Prostate gland (tissue), 2 donors: ENCODE measurements at regions not wholly inside any gene's neighbourhood (a gene's known extent, or its start where the extent isn't known, plus 50 kb on each side); places are given as distances from the start of the nearest gene placed in this dataset.

Experiments used
- CTCF ChIP-seq, 4 experiments: fragments of 200-600 bp in 2 of 4; fragments of 450-650 bp in 2 of 4; sonication (generic) in 2 of 4; IDR thresholded peaks; 1 replicate in 3 of 4; 2 replicates in 1 of 4; pipeline ENCODE4 v1.5.1; 2016 to 2019; ENCODE audit warnings: antibody characterized with exemption in 4 of 4, mild to moderate bottlenecking in 2 of 4, moderate library complexity in 2 of 4
- POLR2A ChIP-seq: fragments of 450-650 bp; IDR thresholded peaks from one replicate; pipeline ENCODE4 v1.6.1; 2016; ENCODE audit warnings: antibody characterized with exemption, mild to moderate bottlenecking
- POLR2AphosphoS5 ChIP-seq: sonication (generic); formaldehyde crosslinking; IDR thresholded peaks from one replicate; pipeline ENCODE4 v1.6.1; 2017; ENCODE audit warnings: antibody characterized with exemption

- TF ChIP-seq CTCF (IDR thresholded peaks at IDR 0.05) (no peak), POLR2AphosphoS5 (no peak), POLR2A (no peak)
Observed at GRCh38 chr1:194774535-194774934, 1588.1 kb upstream of the B3GALT2 start.
